GM19395 (cell line): ENCODE measurements at regions not wholly inside any gene's neighbourhood (a gene's known extent, or its start where the extent isn't known, plus 50 kb on each side); places are given as distances from the start of the nearest gene placed in this dataset.
"Not testable (repeated sequence)": the region's sequence is repeated elsewhere in the genome, so short reads cannot be mapped to it uniquely, and the experiment has no call there.

Experiments
- ATAC-seq: cut with Tn5 transposase; IDR thresholded peaks from one replicate; pipeline ENCODE4 v1.9.1; 2021; ENCODE audit warnings: mild to moderate bottlenecking, moderate library complexity; ENCODE audit not compliant: unreplicated experiment

GRCh38 chr6:180091-180694 is 112.1 kb upstream of the DUSP22 start:
- ATAC-seq: not testable (repeated sequence)

GRCh38 chr6:181049-181654 is 111.1 kb upstream of the DUSP22 start:
- ATAC-seq: peak; percentile 69

- no peak for ATAC-seq
These were observed 108.6 kb upstream of the DUSP22 start for GRCh38 chr6:183668-184067.

GRCh38 chr6:184161-184700 is 108.1 kb upstream of the DUSP22 start:
- ATAC-seq: no peak

- ATAC-seq: no peak
These were observed 105.8 kb upstream of the DUSP22 start for GRCh38 chr6:186340-186965.

- no peak for ATAC-seq
These were observed 105.0 kb upstream of the DUSP22 start for GRCh38 chr6:187210-187861.

GRCh38 chr6:188821-189655 is 103.2 kb upstream of the DUSP22 start:
- peak; percentile 64 for ATAC-seq

GRCh38 chr6:189676-190075 is 102.6 kb upstream of the DUSP22 start:
- peak; percentile 1 for ATAC-seq

- no peak for ATAC-seq
These were observed 101.5 kb upstream of the DUSP22 start for GRCh38 chr6:190596-191395.

- no peak for ATAC-seq
These were observed 100.6 kb upstream of the DUSP22 start for GRCh38 chr6:191487-192312.

- no peak for ATAC-seq
These were observed 100.0 kb upstream of the DUSP22 start for GRCh38 chr6:192313-192664.

GRCh38 chr6:193180-193579 is 99.1 kb upstream of the DUSP22 start:
- no peak for ATAC-seq

GRCh38 chr6:193773-194310 is 98.4 kb upstream of the DUSP22 start:
- ATAC-seq: no peak

GRCh38 chr6:195861-196360 is 96.4 kb upstream of the DUSP22 start:
- ATAC-seq: no peak

GRCh38 chr6:196543-196942 is 95.7 kb upstream of the DUSP22 start:
- ATAC-seq: no peak

- ATAC-seq: no peak
These were observed 88.6 kb upstream of the DUSP22 start for GRCh38 chr6:203661-204060.

- ATAC-seq: no peak
These were observed 86.0 kb upstream of the DUSP22 start for GRCh38 chr6:206264-206663.

- ATAC-seq: no peak
These were observed 83.9 kb upstream of the DUSP22 start for GRCh38 chr6:208364-208763.

GRCh38 chr6:208938-209337 is 83.3 kb upstream of the DUSP22 start:
- ATAC-seq: no peak
